Kidney (tissue), 13 donors: ENCODE measurements at regions not wholly inside any gene's neighbourhood (a gene's known extent, or its start where the extent isn't known, plus 50 kb on each side); places are given as distances from the start of the nearest gene placed in this dataset.

ENCODE experiments used
- DNase-seq, 5 donors: peaks; one replicate each; pipeline ENCODE4 v3.0.0-alpha.2; 2013 to 2020
- FAIRE-seq: peaks from 2 replicates; lab custom pipeline; 2012; peaks lifted over from hg19 to GRCh38; lab: Jason Lieb, UNC
- H3K27ac ChIP-seq, 2 donors: one replicate each; pipeline ENCODE4 v1.7.0; 2013; ENCODE audit warnings: low read depth in 2 of 2, low read length in 2 of 2, inconsistent platforms in 1 of 2
- H3K27me3 ChIP-seq: one replicate; pipeline ENCODE4 v1.7.1; 2013; ENCODE audit warnings: low read length, inconsistent platforms; ENCODE audit not compliant: control insufficient read depth, insufficient read depth
- H3K36me3 ChIP-seq, 3 donors: one replicate each; pipeline versions ENCODE4 v1.7.0 to v1.7.1; 2013; ENCODE audit warnings: low read length in 3 of 3, control low read depth in 1 of 3, inconsistent platforms in 1 of 3; ENCODE audit not compliant: insufficient read depth in 3 of 3, control insufficient read depth in 2 of 3
- H3K4me1 ChIP-seq, 3 donors: one replicate each; pipeline versions ENCODE4 v1.7.0 to v1.7.1; 2013; ENCODE audit warnings: low read length in 3 of 3, inconsistent platforms in 1 of 3, low read depth in 1 of 3; ENCODE audit not compliant: control insufficient read depth in 2 of 3, insufficient read depth in 2 of 3
- H3K4me3 ChIP-seq, 3 donors: one replicate each; pipeline versions ENCODE4 v1.7.0 to v1.8.1; 2013; ENCODE audit warnings: low read length in 3 of 3, control low read depth in 1 of 3, inconsistent platforms in 1 of 3
- H3K9ac ChIP-seq, 3 donors: one replicate each; pipeline versions ENCODE4 v1.7.0 to v1.7.1; 2013; ENCODE audit warnings: low read length in 3 of 3, control low read depth in 1 of 3, inconsistent platforms in 1 of 3
- H3K9me3 ChIP-seq, 3 donors: one replicate each; pipeline versions ENCODE4 v1.7.0 to v1.7.1; 2013; ENCODE audit warnings: low read length in 3 of 3, control low read depth in 1 of 3, inconsistent platforms in 1 of 3; ENCODE audit not compliant: control insufficient read depth in 2 of 3, insufficient read depth in 1 of 3
- CTCF ChIP-seq: IDR thresholded peaks from 3 replicates; pipeline ENCODE4 v1.5.1; 2012; ENCODE audit warnings: mild to moderate bottlenecking, moderate library complexity, borderline replicate concordance; ENCODE audit not compliant: insufficient read depth; ENCODE audit errors: extremely low read depth
- intact Hi-C: fragments of 100-400 bp; cut with DNase I; formaldehyde crosslinking; loops from one replicate; pipeline ENCODE4 v1.11.1; 2022
- donor health status: control.
- donor health status: control.
- donor health status: control.
- donor health status: control.
- donor health status: control.
- donor health status: DM: yes; HTN: yes; CAD: no.
- donor health status: Normal renal cell carcinoma (clear cell type).

- intact Hi-C loops: no loop called here
- Histone ChIP-seq H3K9me3 (no peaks in the 10 kb centered on the region), H3K4me1 (peaks cover 0 to 17% (median 4%) of the 10 kb centered on the region in 3 donors), H3K27ac (no peak overlapping the region), H3K9ac (no peak overlapping the region), H3K27me3 (no peaks in the 10 kb centered on the region), H3K4me3 (no peak overlapping the region), H3K36me3 (peaks cover 2 to 6% (median 5%) of the 10 kb centered on the region in 3 donors)
- no peak for DNase-seq
- TF ChIP-seq CTCF: peak; percentile 25
- no peak for FAIRE-seq
Measured at GRCh38 chrX:45749375-45749774, 548.7 kb upstream of the DIPK2B start.

- Histone ChIP-seq H3K4me1 (peaks cover 0 to 17% (median 4%) of the 10 kb centered on the region in 3 donors), H3K4me3 (no peak overlapping the region), H3K27ac (no peak overlapping the region), H3K9me3 (no peaks in the 10 kb centered on the region), H3K36me3 (peaks cover 2 to 6% (median 5%) of the 10 kb centered on the region in 3 donors), H3K9ac (no peak overlapping the region), H3K27me3 (no peaks in the 10 kb centered on the region)
- no peak for TF ChIP-seq CTCF
- DNase-seq (no peak), FAIRE-seq (no peak)
- intact Hi-C loops: no loop called here
Measured at GRCh38 chrX:45748369-45748774, 547.7 kb upstream of the DIPK2B start.

DNA sequence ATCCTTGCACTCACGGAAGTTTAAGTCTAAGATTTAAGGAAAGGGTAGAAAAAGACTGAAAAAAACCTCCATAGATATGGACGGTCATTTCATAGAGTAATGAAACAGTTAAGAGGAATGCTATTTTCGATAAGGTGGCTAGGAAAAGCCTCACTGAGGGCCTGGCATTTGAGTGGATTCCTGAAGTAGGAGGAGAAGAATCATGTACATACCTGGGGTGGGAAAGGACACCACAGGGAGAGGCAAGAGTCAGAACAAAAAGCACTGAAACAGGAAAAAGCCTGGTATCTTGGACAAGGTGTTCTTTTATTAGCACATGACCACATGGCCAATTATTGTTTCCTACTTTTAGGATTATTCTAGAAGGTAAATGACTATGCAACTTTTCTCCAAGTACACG lies 547.2 kb upstream of the DIPK2B start:
- Histone ChIP-seq H3K9ac (peak overlapping the region in 1 of 3 donors; percentile 40), H3K27me3 (no peaks in the 10 kb centered on the region), H3K36me3 (peaks cover 2 to 6% (median 5%) of the 10 kb centered on the region in 3 donors), H3K9me3 (no peaks in the 10 kb centered on the region), H3K27ac (no peak overlapping the region), H3K4me3 (no peak overlapping the region), H3K4me1 (peaks cover 0 to 17% (median 4%) of the 10 kb centered on the region in 3 donors)
- DNase-seq (no peak), FAIRE-seq (no peak)
- no peak for TF ChIP-seq CTCF
- intact Hi-C loops: no loop called here

- Histone ChIP-seq H3K36me3 (peaks cover 2 to 6% (median 5%) of the 10 kb centered on the region in 3 donors), H3K27ac (no peak overlapping the region), H3K9ac (no peak overlapping the region), H3K4me1 (peaks cover 0 to under 1% (median 0%) of the 10 kb centered on the region in 3 donors), H3K27me3 (no peaks in the 10 kb centered on the region), H3K4me3 (no peak overlapping the region), H3K9me3 (no peaks in the 10 kb centered on the region)
- DNase-seq (no peak), FAIRE-seq (no peak)
- no peak for TF ChIP-seq CTCF
- intact Hi-C loops: no loop called here
Measured at GRCh38 chrX:45745479-45745878, 544.8 kb upstream of the DIPK2B start.
